Adrenal gland (tissue), 9 donors: ENCODE measurements at regions not wholly inside any gene's neighbourhood (a gene's known extent, or its start where the extent isn't known, plus 50 kb on each side); places are given as distances from the start of the nearest gene placed in this dataset.

Experiments
- DNase-seq, 7 donors: peaks; one replicate each; pipeline ENCODE4 v3.0.0-alpha.2; 2019 to 2020
- H3K27ac ChIP-seq, 5 donors: fragments of 200-600 bp; sonication (generic) in 4 of 5; 1 replicate in 3 of 5; 2 replicates in 2 of 5; pipeline versions ENCODE4 v1.5.1 to v1.8.0; 2016 to 2020; ENCODE audit warnings: mild to moderate bottlenecking in 1 of 5
- H3K27me3 ChIP-seq: fragments of 200-600 bp; 2 replicates; pipeline ENCODE4 v1.8.0; 2021
- H3K36me3 ChIP-seq, 2 donors: fragments of 200-600 bp; replicated peaks in 1 of 2; 1 replicate in 1 of 2; 2 replicates in 1 of 2; pipeline versions ENCODE4 v1.5.1 to v1.8.0; 2018 to 2022
- H3K4me1 ChIP-seq, 2 donors: fragments of 200-600 bp; replicated peaks in 1 of 2; 1 replicate in 1 of 2; 2 replicates in 1 of 2; pipeline versions ENCODE4 v1.5.1 to v1.8.0; 2018 to 2021
- H3K4me3 ChIP-seq, 4 donors: fragments of 200-600 bp; sonication (generic) in 3 of 4; one replicate each; pipeline ENCODE4 v1.5.1; 2016 to 2018
- H3K9me3 ChIP-seq, 3 donors: fragments of 200-600 bp; sonication (generic) in 1 of 3; replicated peaks in 1 of 3; 1 replicate in 2 of 3; 2 replicates in 1 of 3; pipeline versions ENCODE4 v1.5.1 to v1.8.0; 2016 to 2021
- POLR2A ChIP-seq, 2 donors: fragments of 450-650 bp; IDR thresholded peaks; one replicate each; pipeline ENCODE4 v1.6.1; 2017; ENCODE audit warnings: antibody characterized with exemption in 2 of 2, mild to moderate bottlenecking in 2 of 2, moderate library complexity in 1 of 2
- WGBS, 4 donors: extraction: QIAGEN DNeasy Blood & Tissue Kit in 2 of 4; methylation state at CpG; one replicate each; pipeline versions ENCODE4 v1.1.5 to v1.1.7; 2013 to 2017; 5-methylcytosine and 5-hydroxymethylcytosine counted together
- intact Hi-C, 2 donors: fragments of 100-400 bp; cut with DNase I; formaldehyde crosslinking; loops; one replicate each; pipeline versions ENCODE4 v1.14.1 to v1.15.0; 2022 to 2023
- TF ChIP-seq, protein P1 (sequence below), 6 experiments: fragments of 450-650 bp in 4 of 6; fragments of 200-600 bp in 2 of 6; sonication (generic) in 1 of 6; IDR thresholded peaks; 1 replicate in 5 of 6; 2 replicates in 1 of 6; pipeline versions ENCODE4 v1.5.1 to v1.8.0; 2016 to 2021; ENCODE audit warnings: antibody characterized with exemption in 6 of 6, mild to moderate bottlenecking in 2 of 6, moderate library complexity in 1 of 6
- donor health status: healthy with polysubstance abuse.
- donor health status: Bipolar disorder and iron deficiency.
- donor health status: DM: yes; HTN: yes; CAD: no.
- donor health status: DM: no; HTN: no; CAD: no.
- donor health status: DM: no; HTN: no; CAD: no.

DNA sequence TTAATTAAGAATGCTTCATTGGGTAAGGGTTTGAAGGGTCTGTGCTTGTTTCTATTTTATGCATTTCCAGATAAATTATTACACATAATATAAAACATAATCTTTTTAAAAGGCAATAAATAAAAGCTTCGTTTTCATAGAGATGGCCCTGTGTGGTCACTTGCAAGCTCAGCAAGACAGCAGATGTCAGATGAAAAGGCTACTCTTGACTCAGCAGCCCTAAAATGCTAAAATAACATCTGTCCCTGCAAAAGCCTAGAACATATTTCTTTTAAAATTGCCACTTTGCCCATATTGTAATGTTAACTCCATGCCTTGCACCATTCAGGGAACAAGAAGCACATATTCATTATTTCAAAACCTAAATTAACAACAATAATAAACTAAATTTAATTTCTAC, 349.4 kb downstream of the CNTN3 start:
- Histone ChIP-seq H3K27ac (no peak overlapping the region), H3K9me3 (no peaks in the 10 kb centered on the region), H3K4me3 (no peak overlapping the region), H3K4me1 (no peaks in the 10 kb centered on the region), H3K36me3 (no peaks in the 10 kb centered on the region), H3K27me3 (no peaks in the 10 kb centered on the region)
- intact Hi-C loops = no loop called here
- no peak for TF ChIP-seq POLR2A (IDR thresholded peaks at IDR 0.05)
- TF ChIP-seq, protein P1, sequence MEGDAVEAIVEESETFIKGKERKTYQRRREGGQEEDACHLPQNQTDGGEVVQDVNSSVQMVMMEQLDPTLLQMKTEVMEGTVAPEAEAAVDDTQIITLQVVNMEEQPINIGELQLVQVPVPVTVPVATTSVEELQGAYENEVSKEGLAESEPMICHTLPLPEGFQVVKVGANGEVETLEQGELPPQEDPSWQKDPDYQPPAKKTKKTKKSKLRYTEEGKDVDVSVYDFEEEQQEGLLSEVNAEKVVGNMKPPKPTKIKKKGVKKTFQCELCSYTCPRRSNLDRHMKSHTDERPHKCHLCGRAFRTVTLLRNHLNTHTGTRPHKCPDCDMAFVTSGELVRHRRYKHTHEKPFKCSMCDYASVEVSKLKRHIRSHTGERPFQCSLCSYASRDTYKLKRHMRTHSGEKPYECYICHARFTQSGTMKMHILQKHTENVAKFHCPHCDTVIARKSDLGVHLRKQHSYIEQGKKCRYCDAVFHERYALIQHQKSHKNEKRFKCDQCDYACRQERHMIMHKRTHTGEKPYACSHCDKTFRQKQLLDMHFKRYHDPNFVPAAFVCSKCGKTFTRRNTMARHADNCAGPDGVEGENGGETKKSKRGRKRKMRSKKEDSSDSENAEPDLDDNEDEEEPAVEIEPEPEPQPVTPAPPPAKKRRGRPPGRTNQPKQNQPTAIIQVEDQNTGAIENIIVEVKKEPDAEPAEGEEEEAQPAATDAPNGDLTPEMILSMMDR (IDR thresholded peaks at IDR 0.05) = no peak
- 32 to 50% (median 37%) methylated on average over 1 of the region's 1 CpG for WGBS, 4 donors
- DNase-seq = no peak

GRCh38 chr3:74263031-74263430, 351.4 kb downstream of the CNTN3 start:
- H3K9me3 ChIP-seq = no peaks in the 10 kb centered on the region
- 35 to 70% (median 51%) methylated on average over 1 of the region's 1 CpG for WGBS, 4 donors
- no peaks in the 10 kb centered on the region for H3K4me1 ChIP-seq
- intact Hi-C loops = no loop called here
- TF ChIP-seq POLR2A (IDR thresholded peaks at IDR 0.05) = no peak
- TF ChIP-seq, protein P1 (IDR thresholded peaks at IDR 0.05) = no peak
- H3K4me3 ChIP-seq = no peak overlapping the region
- no peaks in the 10 kb centered on the region for H3K36me3 ChIP-seq
- H3K27ac ChIP-seq = no peak overlapping the region
- no peak for DNase-seq
- H3K27me3 ChIP-seq = no peaks in the 10 kb centered on the region

GRCh38 chr3:74233091-74233490, 381.4 kb downstream of the CNTN3 start:
- H3K27ac ChIP-seq = no peak overlapping the region
- DNase-seq = no peak
- H3K4me1 ChIP-seq = no peaks in the 10 kb centered on the region
- no peak overlapping the region for H3K4me3 ChIP-seq
- intact Hi-C loops = no loop called here
- H3K9me3 ChIP-seq = no peaks in the 10 kb centered on the region
- 42 to 58% (median 53%) methylated on average over 3 of the region's 3 CpGs for WGBS, 4 donors
- TF ChIP-seq, protein P1 (IDR thresholded peaks at IDR 0.05) = no peak
- no peak for TF ChIP-seq POLR2A (IDR thresholded peaks at IDR 0.05)
- no peaks in the 10 kb centered on the region for H3K27me3 ChIP-seq
- no peaks in the 10 kb centered on the region for H3K36me3 ChIP-seq

- Histone ChIP-seq H3K36me3 (no peaks in the 10 kb centered on the region), H3K27ac (no peak overlapping the region), H3K4me3 (no peak overlapping the region), H3K27me3 (no peaks in the 10 kb centered on the region), H3K9me3 (no peaks in the 10 kb centered on the region), H3K4me1 (no peaks in the 10 kb centered on the region)
- 50 to 64% (median 55%) methylated on average over 3 of the region's 3 CpGs for WGBS, 4 donors
- no peak for DNase-seq
- TF ChIP-seq POLR2A (IDR thresholded peaks at IDR 0.05) = no peak
- TF ChIP-seq, protein P1 (IDR thresholded peaks at IDR 0.05) = no peak
- intact Hi-C loops = no loop called here
These were observed 397.0 kb downstream of the CNTN3 start for GRCh38 chr3:74217467-74217866.
